ENCODE measurements at regions not wholly inside any gene's neighbourhood (a gene's known extent, or its start where the extent isn't known, plus 50 kb on each side); places are given as distances from the start of the nearest gene placed in this dataset.

DNA sequence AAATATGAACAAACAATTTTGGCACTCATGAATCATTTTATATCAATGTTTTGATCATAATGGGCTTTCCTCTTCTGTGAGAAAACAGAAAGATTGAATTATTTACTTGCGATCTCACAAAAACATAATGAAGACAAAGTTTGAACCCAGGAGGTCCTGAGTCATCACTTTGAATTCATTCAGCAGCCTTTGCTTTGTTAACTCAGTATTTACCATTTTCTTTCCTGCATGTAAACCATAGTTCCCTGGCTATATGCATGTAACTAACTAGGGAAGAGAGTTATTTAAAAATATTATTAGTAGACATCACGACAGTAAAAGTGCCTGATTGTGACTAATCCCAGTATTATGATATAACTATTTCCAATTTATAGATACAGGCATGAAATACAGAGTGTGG, 1026.2 kb downstream of the PLOD2 start:
- TF ChIP-seq YY1 (IDR thresholded peaks at IDR 0.05; ENCODE audit: insufficient read depth, insufficient read length) (no peak), SUZ12 (IDR thresholded peaks at IDR 0.05; ENCODE audit: extremely low read depth, insufficient read depth, insufficient read length) (no peak), ZNF274 (IDR thresholded peaks at IDR 0.05; ENCODE audit: low read depth, low read length) (no peak)
- no peak for DNase-seq (ENCODE audit: low read depth, low spot score)
- no peaks in the 10 kb centered on the region for H3K27me3 ChIP-seq (ENCODE audit: insufficient read depth, insufficient read length)

DNA sequence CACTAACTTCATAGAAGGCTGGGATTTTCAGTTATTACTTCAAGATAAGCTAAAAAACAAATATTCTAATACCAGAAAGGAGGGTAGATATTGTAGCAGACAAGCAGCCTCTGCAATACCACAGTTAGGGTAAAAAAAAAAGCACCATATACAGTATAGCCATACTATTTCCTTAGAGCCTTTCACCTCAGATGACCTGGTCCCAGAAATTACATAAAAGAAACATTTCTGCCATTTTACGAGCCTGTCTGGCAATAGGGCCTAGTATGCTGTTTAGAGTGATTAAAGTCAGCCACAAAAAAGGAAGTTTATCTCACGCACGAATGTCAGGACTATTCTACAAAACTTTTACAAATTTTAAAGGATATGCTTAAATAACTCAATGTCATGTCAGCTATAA, 1016.6 kb downstream of the PLOD2 start:
- H3K9ac ChIP-seq (ENCODE audit: insufficient read length, low read depth), result no peak overlapping the region
- H3K4me1 ChIP-seq (ENCODE audit: insufficient read depth, insufficient read length), result no peaks in the 10 kb centered on the region
- H3K36me3 ChIP-seq (ENCODE audit: insufficient read depth, insufficient read length, low read length), result no peaks in the 10 kb centered on the region
- no peaks in the 10 kb centered on the region for H3K9me3 ChIP-seq (ENCODE audit: insufficient read depth, low read length)
- H3K4me3 ChIP-seq (ENCODE audit: insufficient read length, low read depth), result no peak overlapping the region
- no peak for DNase-seq (ENCODE audit: low read depth, low spot score)
- TF ChIP-seq SUZ12 (IDR thresholded peaks at IDR 0.05; ENCODE audit: extremely low read depth, insufficient read depth, insufficient read length) (no peak), YY1 (IDR thresholded peaks at IDR 0.05; ENCODE audit: insufficient read depth, insufficient read length) (no peak), ZNF274 (IDR thresholded peaks at IDR 0.05; ENCODE audit: low read depth, low read length) (no peak)
- no peaks in the 10 kb centered on the region for H3K27me3 ChIP-seq (ENCODE audit: insufficient read depth, insufficient read length)

More for the DNA sequence above, 1026.2 kb downstream of the PLOD2 start:
- Histone ChIP-seq H3K9me3 (ENCODE audit: insufficient read depth, low read length) (no peaks in the 10 kb centered on the region), H3K9ac (ENCODE audit: insufficient read length, low read depth) (no peak overlapping the region), H3K4me3 (ENCODE audit: insufficient read length, low read depth) (no peak overlapping the region), H3K36me3 (ENCODE audit: insufficient read depth, insufficient read length, low read length) (no peaks in the 10 kb centered on the region), H3K4me1 (ENCODE audit: insufficient read depth, insufficient read length) (no peaks in the 10 kb centered on the region)

DNA sequence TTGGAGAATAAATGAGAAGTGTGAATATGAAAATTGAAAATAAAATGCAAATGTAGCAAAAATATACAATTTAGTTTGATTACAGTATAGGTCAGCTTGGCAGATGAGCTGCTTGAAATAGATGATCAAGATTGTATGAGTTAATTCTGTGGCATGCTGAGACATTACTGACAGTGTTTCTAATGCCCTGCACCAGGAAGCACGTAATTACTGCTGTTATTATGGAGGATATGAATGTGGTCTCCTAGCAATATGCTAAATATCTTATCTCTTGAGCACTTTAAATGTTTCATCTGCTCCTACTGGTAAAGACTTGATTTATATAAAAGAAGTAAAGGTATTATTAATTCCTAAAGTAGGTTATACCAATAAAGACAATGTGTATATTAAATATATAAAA, 1015.5 kb downstream of the PLOD2 start:
- H3K36me3 ChIP-seq (ENCODE audit: insufficient read depth, insufficient read length, low read length), result no peaks in the 10 kb centered on the region
- no peaks in the 10 kb centered on the region for H3K27me3 ChIP-seq (ENCODE audit: insufficient read depth, insufficient read length)
- H3K4me3 ChIP-seq (ENCODE audit: insufficient read length, low read depth), result no peak overlapping the region
- TF ChIP-seq SUZ12 (IDR thresholded peaks at IDR 0.05; ENCODE audit: extremely low read depth, insufficient read depth, insufficient read length) (no peak), ZNF274 (IDR thresholded peaks at IDR 0.05; ENCODE audit: low read depth, low read length) (no peak), YY1 (IDR thresholded peaks at IDR 0.05; ENCODE audit: insufficient read depth, insufficient read length) (no peak)
- no peaks in the 10 kb centered on the region for H3K4me1 ChIP-seq (ENCODE audit: insufficient read depth, insufficient read length)
- no peaks in the 10 kb centered on the region for H3K9me3 ChIP-seq (ENCODE audit: insufficient read depth, low read length)
- no peak overlapping the region for H3K9ac ChIP-seq (ENCODE audit: insufficient read length, low read depth)
- no peak for DNase-seq (ENCODE audit: low read depth, low spot score)

DNA sequence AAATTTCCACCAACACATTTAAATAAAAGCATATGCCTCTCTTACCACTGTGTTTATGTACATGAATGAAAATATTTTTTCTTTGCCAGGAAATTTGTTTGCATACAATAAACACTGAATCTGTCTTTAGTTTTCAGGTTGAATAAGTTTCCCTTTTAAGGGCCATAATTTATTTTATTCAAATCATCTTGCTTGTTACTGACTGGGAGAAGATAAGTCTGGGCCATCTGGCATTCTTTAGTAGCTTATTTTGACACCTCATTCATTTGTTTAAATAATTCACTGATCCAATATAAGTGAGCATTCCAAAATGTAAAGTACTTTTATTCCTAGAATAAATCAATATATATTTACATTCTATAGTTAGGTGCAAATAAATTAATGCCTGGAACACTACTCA, 1001.3 kb downstream of the PLOD2 start:
- TF ChIP-seq YY1 (IDR thresholded peaks at IDR 0.05; ENCODE audit: insufficient read depth, insufficient read length) (no peak), SUZ12 (IDR thresholded peaks at IDR 0.05; ENCODE audit: extremely low read depth, insufficient read depth, insufficient read length) (no peak)
- H3K9ac ChIP-seq (ENCODE audit: insufficient read length, low read depth), result no peak overlapping the region
- H3K9me3 ChIP-seq (ENCODE audit: insufficient read depth, low read length), result no peaks in the 10 kb centered on the region
- H3K4me3 ChIP-seq (ENCODE audit: insufficient read length, low read depth), result no peak overlapping the region
- no peak for DNase-seq (ENCODE audit: low read depth, low spot score)
- H3K27me3 ChIP-seq (ENCODE audit: insufficient read depth, insufficient read length), result no peaks in the 10 kb centered on the region
- H3K36me3 ChIP-seq (ENCODE audit: insufficient read depth, insufficient read length, low read length), result no peaks in the 10 kb centered on the region
- H3K4me1 ChIP-seq (ENCODE audit: insufficient read depth, insufficient read length), result no peaks in the 10 kb centered on the region

DNA sequence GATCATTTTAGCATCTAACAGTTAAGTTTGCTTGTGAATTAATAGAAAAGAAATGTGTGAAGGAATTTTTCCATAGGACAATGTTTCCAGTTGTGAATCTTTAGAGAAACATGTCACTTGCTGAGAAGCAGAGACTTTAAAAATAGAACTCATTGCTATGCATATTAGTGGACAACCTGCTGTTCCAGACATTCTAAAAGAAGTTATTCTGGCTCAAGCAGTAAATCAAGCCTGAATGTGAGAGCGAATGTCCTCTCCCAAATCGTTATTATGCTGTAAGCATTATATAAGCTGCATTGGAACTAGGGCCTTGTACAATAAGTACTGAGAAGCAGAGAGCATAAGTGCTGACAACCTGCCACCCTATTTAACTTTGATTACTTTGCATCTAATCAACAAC, 990.9 kb downstream of the PLOD2 start:
- Histone ChIP-seq H3K4me3 (ENCODE audit: insufficient read length, low read depth) (no peak overlapping the region), H3K9me3 (ENCODE audit: insufficient read depth, low read length) (no peaks in the 10 kb centered on the region), H3K36me3 (ENCODE audit: insufficient read depth, insufficient read length, low read length) (no peaks in the 10 kb centered on the region), H3K4me1 (ENCODE audit: insufficient read depth, insufficient read length) (no peaks in the 10 kb centered on the region), H3K27me3 (ENCODE audit: insufficient read depth, insufficient read length) (no peaks in the 10 kb centered on the region), H3K9ac (ENCODE audit: insufficient read length, low read depth) (no peak overlapping the region)
- no peak for DNase-seq (ENCODE audit: low read depth, low spot score)
- TF ChIP-seq SUZ12 (IDR thresholded peaks at IDR 0.05; ENCODE audit: extremely low read depth, insufficient read depth, insufficient read length) (no peak), YY1 (IDR thresholded peaks at IDR 0.05; ENCODE audit: insufficient read depth, insufficient read length) (no peak), ZNF274 (IDR thresholded peaks at IDR 0.05; ENCODE audit: low read depth, low read length) (no peak)

DNA sequence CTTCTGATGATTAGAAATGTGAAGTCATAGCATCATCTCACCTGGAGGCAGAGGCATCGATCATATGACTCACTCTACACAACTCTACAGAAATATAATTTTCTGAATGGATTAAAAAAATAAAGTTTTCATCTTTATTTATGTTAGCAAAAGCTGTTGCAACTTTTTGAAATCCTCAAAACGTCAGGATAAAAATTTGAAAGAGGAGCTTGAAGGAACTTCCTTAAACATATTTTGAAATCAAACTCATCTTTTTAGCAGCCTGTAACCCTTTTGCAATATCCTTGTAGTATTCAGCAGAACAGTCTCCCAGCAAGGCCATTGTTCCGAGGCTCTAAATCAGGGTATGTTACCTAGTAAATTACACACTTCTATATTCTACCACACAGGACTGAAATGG, 985.4 kb downstream of the PLOD2 start:
- DNase-seq (ENCODE audit: low read depth, low spot score), result no peak
- no peaks in the 10 kb centered on the region for H3K4me1 ChIP-seq (ENCODE audit: insufficient read depth, insufficient read length)
- TF ChIP-seq YY1 (IDR thresholded peaks at IDR 0.05; ENCODE audit: insufficient read depth, insufficient read length) (no peak), SUZ12 (IDR thresholded peaks at IDR 0.05; ENCODE audit: extremely low read depth, insufficient read depth, insufficient read length) (no peak), ZNF274 (IDR thresholded peaks at IDR 0.05; ENCODE audit: low read depth, low read length) (no peak)
- H3K27me3 ChIP-seq (ENCODE audit: insufficient read depth, insufficient read length), result no peaks in the 10 kb centered on the region
- no peak overlapping the region for H3K9ac ChIP-seq (ENCODE audit: insufficient read length, low read depth)
- no peaks in the 10 kb centered on the region for H3K36me3 ChIP-seq (ENCODE audit: insufficient read depth, insufficient read length, low read length)
- no peak overlapping the region for H3K4me3 ChIP-seq (ENCODE audit: insufficient read length, low read depth)
- no peaks in the 10 kb centered on the region for H3K9me3 ChIP-seq (ENCODE audit: insufficient read depth, low read length)

DNA sequence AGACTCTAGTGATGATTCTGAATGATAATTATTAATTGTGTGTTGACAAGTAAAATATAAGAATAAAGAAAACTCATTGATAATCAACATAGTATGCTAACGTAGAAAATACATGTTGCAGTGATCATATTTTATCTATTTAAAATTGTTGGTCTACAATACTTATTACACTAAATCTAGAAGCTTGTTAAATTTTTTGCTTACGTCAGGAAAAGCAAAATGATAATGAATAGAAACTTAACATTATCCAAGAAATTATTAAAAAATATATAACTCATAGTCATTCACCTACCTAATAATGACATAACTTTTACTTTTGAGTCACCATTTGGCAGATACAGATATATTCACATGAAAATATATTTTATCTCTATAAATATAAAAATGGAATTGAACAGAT, 984.1 kb downstream of the PLOD2 start:
- Histone ChIP-seq H3K27me3 (ENCODE audit: insufficient read depth, insufficient read length) (no peaks in the 10 kb centered on the region), H3K36me3 (ENCODE audit: insufficient read depth, insufficient read length, low read length) (no peaks in the 10 kb centered on the region), H3K4me1 (ENCODE audit: insufficient read depth, insufficient read length) (no peaks in the 10 kb centered on the region), H3K9me3 (ENCODE audit: insufficient read depth, low read length) (no peaks in the 10 kb centered on the region), H3K4me3 (ENCODE audit: insufficient read length, low read depth) (no peak overlapping the region), H3K9ac (ENCODE audit: insufficient read length, low read depth) (no peak overlapping the region)
- TF ChIP-seq SUZ12 (IDR thresholded peaks at IDR 0.05; ENCODE audit: extremely low read depth, insufficient read depth, insufficient read length) (no peak), ZNF274 (IDR thresholded peaks at IDR 0.05; ENCODE audit: low read depth, low read length) (no peak), YY1 (IDR thresholded peaks at IDR 0.05; ENCODE audit: insufficient read depth, insufficient read length) (no peak)
- DNase-seq (ENCODE audit: low read depth, low spot score), result no peak

DNA sequence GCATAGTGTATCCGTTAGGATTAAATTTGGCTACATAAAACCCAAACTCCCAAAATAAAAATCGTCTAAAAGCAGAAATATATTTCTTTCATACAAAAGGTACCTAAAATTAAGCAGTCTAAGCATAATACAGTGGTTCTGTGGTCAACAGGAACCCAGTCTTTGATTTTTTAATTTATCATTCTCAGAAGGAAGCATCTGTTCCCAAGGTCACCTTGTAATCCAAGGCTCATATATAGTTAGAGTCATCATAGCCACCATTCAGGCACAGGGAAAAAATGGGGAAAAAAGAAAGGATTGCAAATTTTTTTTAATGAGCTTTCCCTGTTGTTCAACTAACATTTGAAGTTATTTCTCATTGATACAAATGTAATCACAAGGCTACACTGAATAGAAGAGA, 983.2 kb downstream of the PLOD2 start:
- DNase-seq (ENCODE audit: low read depth, low spot score), result no peak
- Histone ChIP-seq H3K9ac (ENCODE audit: insufficient read length, low read depth) (no peak overlapping the region), H3K4me1 (ENCODE audit: insufficient read depth, insufficient read length) (no peaks in the 10 kb centered on the region), H3K9me3 (ENCODE audit: insufficient read depth, low read length) (no peaks in the 10 kb centered on the region), H3K27me3 (ENCODE audit: insufficient read depth, insufficient read length) (no peaks in the 10 kb centered on the region), H3K36me3 (ENCODE audit: insufficient read depth, insufficient read length, low read length) (no peaks in the 10 kb centered on the region), H3K4me3 (ENCODE audit: insufficient read length, low read depth) (no peak overlapping the region)
- TF ChIP-seq YY1 (IDR thresholded peaks at IDR 0.05; ENCODE audit: insufficient read depth, insufficient read length), result no peak
- no peak for TF ChIP-seq ZNF274 (IDR thresholded peaks at IDR 0.05; ENCODE audit: low read depth, low read length)
- no peak for TF ChIP-seq SUZ12 (IDR thresholded peaks at IDR 0.05; ENCODE audit: extremely low read depth, insufficient read depth, insufficient read length)

Measured in NT2/D1 (cell line).